Motor neuron (in vitro differentiated cells): ENCODE measurements at regions not wholly inside any gene's neighbourhood (a gene's known extent, or its start where the extent isn't known, plus 50 kb on each side); places are given as distances from the start of the nearest gene placed in this dataset.

Experiments
- ATAC-seq, 8 experiments: fragments of 200-7000 bp; cut with Tn5 transposase; replicated peaks in 6 of 8; 2 replicates each; pipeline ENCODE4 v1.8.0; 2021; ENCODE audit warnings: mild to moderate bottlenecking in 8 of 8, moderate library complexity in 8 of 8
- H3K27ac ChIP-seq, 2 donors: fragments of 250-450 bp; sonication (Bioruptor Pico); 2 replicates each; pipeline ENCODE4 v1.9.0; 2021; ENCODE audit warnings: antibody characterized with exemption in 2 of 2, mild to moderate bottlenecking in 2 of 2, moderate library complexity in 1 of 2
- H3K4me1 ChIP-seq, 2 donors: fragments of 250-450 bp; sonication (Bioruptor Pico); replicated peaks in 1 of 2; 2 replicates each; pipeline ENCODE4 v1.6.1; 2021; ENCODE audit warnings: antibody characterized with exemption in 2 of 2, mild to moderate bottlenecking in 2 of 2, moderate library complexity in 1 of 2
- H3K4me3 ChIP-seq, 5 donors: fragments of 250-450 bp; sonication (Bioruptor Pico); 2 replicates each; pipeline ENCODE4 v1.9.0; 2021; ENCODE audit warnings: antibody characterized with exemption in 5 of 5, mild to moderate bottlenecking in 5 of 5, moderate library complexity in 4 of 5
- WGBS, 10 experiments: fragments of 450-650 bp; shearing (Covaris generic); methylation state at CpG; one replicate each; pipeline ENCODE4 v1.0.0; 2022; 5-methylcytosine and 5-hydroxymethylcytosine counted together
- in situ Hi-C, 9 experiments: fragments of 400-800 bp; cut with MboI; loops; one replicate each; pipeline ENCODE4 v1.15.0; 2021; ENCODE audit warnings: low sequenced_read_pairs in 9 of 9, low pct_unique_long_range_greater_than_20kb in 2 of 9; ENCODE audit not compliant: unreplicated experiment in 9 of 9

- Histone ChIP-seq H3K27ac (no peak overlapping the region), H3K4me1 (no peaks in the 10 kb centered on the region), H3K4me3 (no peak overlapping the region)
- in situ Hi-C loops: loop anchor here in 5 of 9 experiments (10.0 to 25.0 kb wide), 4 partner anchors 234 to 738 kb away; partner anchors contain the start of gene PTGER4 (in 3 of the 5)
- WGBS, 10 experiments: 0 to 100% (median 53%) methylated on average over 1 to 2 of the region's 2 CpGs
- ATAC-seq: peak; percentile 27 to 99 (median 68)
These were observed 524.2 kb upstream of the DAB2 start for GRCh38 chr5:39948867-39949468.

DNA sequence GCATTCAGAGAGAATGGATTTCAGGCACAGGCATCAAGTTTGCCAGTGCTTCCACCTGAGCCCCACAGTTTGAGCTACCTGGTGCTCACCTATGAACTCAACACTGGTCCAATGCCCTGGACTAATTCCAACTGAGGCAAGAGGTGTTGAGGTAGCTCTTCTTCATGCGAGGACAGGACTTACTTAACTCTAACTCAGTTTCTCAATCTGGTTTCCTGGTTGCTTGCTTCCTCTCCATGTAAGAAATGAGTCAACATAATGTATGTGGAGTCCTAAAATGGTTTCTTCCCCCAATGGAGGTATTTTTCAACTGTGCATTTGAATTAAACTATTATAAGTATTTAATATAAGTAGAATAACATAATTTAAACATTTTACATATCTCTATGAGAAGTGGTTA lies 523.6 kb upstream of the DAB2 start:
- Histone ChIP-seq H3K27ac (no peak overlapping the region), H3K4me1 (no peaks in the 10 kb centered on the region), H3K4me3 (no peak overlapping the region)
- 86 to 100% (median 86%) methylated on average over 1 of the region's 1 CpG; no CpG with 5 or more reads in 7 of the 10 experiments for WGBS, 10 experiments
- in situ Hi-C loops: loop anchor here in 5 of 9 experiments (10.0 to 25.0 kb wide), 4 partner anchors 234 to 739 kb away; partner anchors contain the start of gene PTGER4 (in 3 of the 5)
- no peak for ATAC-seq

GRCh38 chr5:39947657-39948056 lies 522.9 kb upstream of the DAB2 start:
- in situ Hi-C loops: loop anchor here in 5 of 9 experiments (10.0 to 25.0 kb wide), 4 partner anchors 233 to 740 kb away; partner anchors contain the start of gene PTGER4 (in 3 of the 5)
- no peaks in the 10 kb centered on the region for H3K4me1 ChIP-seq
- no peak overlapping the region for H3K27ac ChIP-seq
- no peak for ATAC-seq
- H3K4me3 ChIP-seq: no peak overlapping the region
- WGBS, 10 experiments: 44 to 100% (median 71%) methylated on average over 1 of the region's 1 CpG; no CpG with 5 or more reads in 5 of the 10 experiments

DNA sequence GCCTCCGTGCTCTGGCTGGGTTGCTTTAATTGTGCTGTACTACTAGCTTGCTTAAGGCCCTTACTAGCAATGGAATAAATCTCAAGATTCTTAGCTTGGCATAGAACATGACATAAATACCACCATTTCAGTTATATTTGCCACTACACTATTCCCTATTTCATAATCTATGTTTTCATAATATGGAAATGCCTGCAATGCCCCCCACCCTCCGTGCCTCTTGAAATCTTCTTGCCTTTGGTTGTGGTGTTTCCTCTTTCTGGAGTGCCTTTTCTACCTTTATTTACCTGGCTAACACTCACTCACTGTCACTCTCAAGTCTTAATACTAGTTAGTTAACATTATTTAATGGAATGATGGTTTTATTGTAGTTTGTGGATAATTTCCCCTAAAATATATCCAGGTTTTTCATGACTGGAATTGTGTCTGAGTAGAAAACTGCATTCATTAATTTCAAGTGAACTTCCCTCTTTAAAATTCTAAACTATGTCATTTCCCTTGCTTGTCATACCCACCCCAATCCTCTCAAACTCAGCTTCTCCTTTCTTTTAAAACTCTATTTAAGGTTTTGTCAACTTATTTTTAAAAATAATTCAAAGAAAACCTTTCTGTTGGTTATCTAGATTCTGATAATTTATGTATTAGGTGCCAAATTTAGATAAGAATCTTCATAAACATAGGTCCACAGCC lies 521.7 kb upstream of the DAB2 start:
- no peak overlapping the region for H3K27ac ChIP-seq
- peak in 1 of 8 experiments; percentile 23 for ATAC-seq
- no peak overlapping the region for H3K4me3 ChIP-seq
- H3K4me1 ChIP-seq: no peaks in the 10 kb centered on the region
- in situ Hi-C loops: loop anchor here in 5 of 9 experiments (10.0 to 25.0 kb wide), 4 partner anchors 232 to 741 kb away; partner anchors contain the start of gene PTGER4 (in 3 of the 5)
- 57 to 100% (median 82%) methylated on average over 1 to 2 of the region's 2 CpGs; no CpG with 5 or more reads in 2 of the 10 experiments for WGBS, 10 experiments

DNA sequence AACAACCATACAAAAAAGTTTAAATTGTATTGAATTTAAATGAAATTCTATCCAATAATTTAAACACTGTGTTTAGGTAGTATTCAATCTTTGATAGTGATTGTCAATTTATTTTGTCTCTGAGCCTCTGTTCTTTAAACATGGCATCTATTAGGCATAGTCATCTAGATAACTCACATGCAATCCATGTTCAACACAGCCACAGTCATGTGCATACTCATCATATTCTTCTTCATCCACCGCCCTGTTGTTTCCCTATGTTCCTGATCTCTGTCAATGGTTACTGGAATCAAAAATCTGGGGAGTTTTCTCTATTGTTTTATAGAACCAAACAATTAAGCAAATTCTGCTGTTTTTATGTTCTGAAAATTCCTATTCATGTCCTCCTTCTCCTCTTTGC lies 521.1 kb upstream of the DAB2 start:
- Histone ChIP-seq H3K4me3 (no peak overlapping the region), H3K4me1 (no peaks in the 10 kb centered on the region), H3K27ac (no peak overlapping the region)
- in situ Hi-C loops: loop anchor here in 5 of 9 experiments (10.0 to 25.0 kb wide), 4 partner anchors 231 to 741 kb away; partner anchors contain the start of gene PTGER4 (in 3 of the 5)
- peak in 2 of 8 experiments; percentile 93 to 96 for ATAC-seq
- WGBS, 10 experiments: 0 to 100% (median 100%) methylated on average over 1 of the region's 1 CpG; no CpG with 5 or more reads in 2 of the 10 experiments

GRCh38 chr5:39943811-39944210 lies 519.0 kb upstream of the DAB2 start:
- H3K27ac ChIP-seq: no peak overlapping the region
- no peaks in the 10 kb centered on the region for H3K4me1 ChIP-seq
- 14 to 90% (median 78%) methylated on average over 1 of the region's 1 CpG; no CpG with 5 or more reads in 4 of the 10 experiments for WGBS, 10 experiments
- no peak overlapping the region for H3K4me3 ChIP-seq
- in situ Hi-C loops: loop anchor here in 5 of 9 experiments (10.0 to 25.0 kb wide), 4 partner anchors 229 to 743 kb away; partner anchors contain the start of gene PTGER4 (in 3 of the 5)
- ATAC-seq: no peak

- no peak overlapping the region for H3K4me3 ChIP-seq
- H3K27ac ChIP-seq: no peak overlapping the region
- no peaks in the 10 kb centered on the region for H3K4me1 ChIP-seq
- in situ Hi-C loops: loop anchor here in 5 of 9 experiments (10.0 to 25.0 kb wide), 4 partner anchors 228 to 745 kb away; partner anchors contain the start of gene PTGER4 (in 3 of the 5)
- WGBS, 10 experiments: 33 to 100% (median 88%) methylated on average over 1 of the region's 1 CpG; no CpG with 5 or more reads in 1 of the 10 experiments
- ATAC-seq: no peak
These were observed 517.8 kb upstream of the DAB2 start for GRCh38 chr5:39942606-39943005.

GRCh38 chr5:39941416-39941815 lies 516.6 kb upstream of the DAB2 start:
- H3K4me3 ChIP-seq: no peak overlapping the region
- in situ Hi-C loops: loop anchor here in 5 of 9 experiments (10.0 to 25.0 kb wide), 4 partner anchors 227 to 746 kb away; partner anchors contain the start of gene PTGER4 (in 3 of the 5)
- no peak for ATAC-seq
- 0 to 90% (median 58%) methylated on average over 1 to 2 of the region's 2 CpGs for WGBS, 10 experiments
- H3K4me1 ChIP-seq: no peaks in the 10 kb centered on the region
- H3K27ac ChIP-seq: no peak overlapping the region

DNA sequence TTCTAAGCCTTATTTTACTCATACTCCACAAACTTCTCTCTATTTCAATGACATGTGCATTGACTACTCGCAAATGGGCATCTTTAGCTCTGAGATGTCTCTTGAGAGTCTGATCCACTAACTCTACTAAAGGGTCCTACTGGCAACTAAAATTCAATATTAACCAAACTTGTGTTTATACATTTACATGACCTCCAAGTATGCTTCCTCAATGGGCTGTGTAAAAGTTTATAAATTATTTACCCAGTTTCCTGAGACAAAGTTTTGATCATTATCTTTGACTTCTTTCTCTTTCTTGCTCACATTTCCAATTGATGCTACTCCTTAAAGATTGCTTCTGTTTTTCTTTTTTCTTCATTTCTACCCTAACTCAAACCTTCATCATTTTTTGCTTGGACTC lies 510.1 kb upstream of the DAB2 start:
- whole genome bisulfite sequencing, 10 experiments: 43 to 100% (median 90%) methylated on average over 1 of the region's 1 CpG; no CpG with 5 or more reads in 1 of the 10 experiments
- in situ Hi-C loops: loop anchor here in 5 of 9 experiments (25.0 kb wide), 3 partner anchors 223 to 752 kb away; partner anchors contain the start of gene PTGER4 (in 3 of the 5)
- Histone ChIP-seq H3K27ac (no peak overlapping the region), H3K4me3 (no peak overlapping the region), H3K4me1 (no peaks in the 10 kb centered on the region)
- ATAC-seq: no peak

DNA sequence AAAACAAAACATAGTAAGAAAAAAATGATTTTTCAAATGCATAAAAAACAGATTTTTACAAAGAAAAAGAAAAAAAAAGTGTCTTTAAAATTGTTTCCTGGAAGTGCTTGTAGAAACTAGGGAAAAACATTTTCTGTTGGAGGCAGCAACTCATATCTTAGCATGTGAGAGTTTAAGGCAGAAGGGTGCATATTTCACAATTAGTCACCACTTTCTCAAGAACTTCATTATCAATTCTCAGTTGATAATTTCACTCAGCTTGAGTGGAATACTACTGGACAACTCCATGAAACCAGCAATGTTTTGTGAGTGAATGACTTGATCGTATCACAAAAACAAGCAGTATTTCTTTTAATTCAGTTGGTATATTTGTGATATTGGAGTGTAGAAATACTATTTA lies 508.3 kb upstream of the DAB2 start:
- in situ Hi-C loops: loop anchor here in 5 of 9 experiments (25.0 kb wide), 3 partner anchors 221 to 754 kb away; partner anchors contain the start of gene PTGER4 (in 3 of the 5)
- Histone ChIP-seq H3K27ac (no peak overlapping the region), H3K4me1 (no peaks in the 10 kb centered on the region), H3K4me3 (no peak overlapping the region)
- WGBS, 10 experiments: 0 to 100% (median 79%) methylated on average over 1 of the region's 1 CpG; no CpG with 5 or more reads in 2 of the 10 experiments
- ATAC-seq: peak in 1 of 8 experiments; percentile 19

DNA sequence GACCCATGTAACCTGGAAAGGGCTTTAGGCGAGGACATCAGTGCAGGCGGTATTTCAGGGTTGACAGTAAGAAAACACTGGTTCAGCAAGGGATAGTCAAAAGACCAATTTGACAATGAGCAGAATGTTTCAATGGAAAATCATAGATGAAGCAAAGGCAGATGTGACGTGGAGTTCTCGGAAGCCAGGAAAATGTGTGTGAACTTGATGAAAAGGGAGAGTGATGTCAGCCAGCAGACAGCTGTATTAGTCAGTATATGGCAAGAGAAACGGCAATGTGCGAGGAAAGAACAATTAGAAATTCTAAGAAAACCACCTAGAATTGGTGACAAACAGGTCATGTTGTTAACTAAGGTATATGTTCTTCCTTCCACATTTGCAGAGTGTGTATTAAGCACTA lies 503.9 kb upstream of the DAB2 start:
- Histone ChIP-seq H3K4me3 (no peak overlapping the region), H3K27ac (no peak overlapping the region), H3K4me1 (no peaks in the 10 kb centered on the region)
- no peak for ATAC-seq
- in situ Hi-C loops: loop anchor here in 5 of 9 experiments (25.0 kb wide), 3 partner anchors 216 to 759 kb away; partner anchors contain the start of gene PTGER4 (in 3 of the 5)
- WGBS, 10 experiments: 38 to 97% (median 73%) methylated on average over 3 to 6 of the region's 6 CpGs

DNA sequence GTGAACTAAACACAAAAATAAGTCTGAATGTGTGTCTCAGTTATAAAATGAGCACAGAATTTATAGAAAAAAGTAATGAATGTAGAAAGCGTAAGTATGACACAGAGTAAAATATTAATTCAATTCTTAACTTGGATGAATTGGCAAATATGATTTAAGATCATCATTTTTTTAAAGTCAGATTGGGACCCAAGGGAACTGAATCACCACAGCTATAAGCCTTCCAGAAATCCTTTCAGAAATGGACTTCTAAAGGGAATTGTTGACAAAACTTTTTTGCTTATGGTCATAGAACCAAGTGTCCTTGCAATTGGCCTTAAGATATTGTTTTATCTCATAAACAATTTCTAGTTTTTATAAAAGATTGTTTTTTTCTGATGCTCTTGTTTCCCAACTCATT lies 495.1 kb upstream of the DAB2 start:
- in situ Hi-C loops: no loop called here
- WGBS, 10 experiments: 40 to 100% (median 85%) methylated on average over 1 of the region's 1 CpG; no CpG with 5 or more reads in 1 of the 10 experiments
- H3K4me3 ChIP-seq: no peak overlapping the region
- H3K4me1 ChIP-seq: no peaks in the 10 kb centered on the region
- no peak for ATAC-seq
- H3K27ac ChIP-seq: no peak overlapping the region

DNA sequence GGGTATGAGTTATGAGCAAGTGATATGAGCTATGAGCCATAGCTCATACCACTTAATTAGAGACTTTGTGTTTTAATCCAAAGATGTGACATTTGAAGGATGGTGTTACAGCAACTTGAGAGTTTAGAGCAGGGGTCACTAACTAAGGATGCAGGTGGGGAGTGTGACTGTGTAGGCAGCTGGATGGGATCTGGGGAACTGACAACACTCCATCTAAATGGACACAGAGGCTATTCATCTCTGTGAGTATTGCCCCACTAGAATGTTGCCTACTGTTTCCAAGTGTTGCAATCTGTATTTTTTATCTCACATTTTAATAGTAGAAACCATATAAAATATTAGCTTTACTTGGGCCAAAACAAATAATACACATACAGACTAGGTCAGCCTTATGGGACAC lies 488.1 kb upstream of the DAB2 start:
- Histone ChIP-seq H3K27ac (no peak overlapping the region), H3K4me3 (no peak overlapping the region), H3K4me1 (no peaks in the 10 kb centered on the region)
- no peak for ATAC-seq
- in situ Hi-C loops: no loop called here
